Skin epidermis (tissue), 12 donors: ENCODE measurements at regions not wholly inside any gene's neighbourhood (a gene's known extent, or its start where the extent isn't known, plus 50 kb on each side); places are given as distances from the start of the nearest gene placed in this dataset.
"Not testable (repeated sequence)": the region's sequence is repeated elsewhere in the genome, so short reads cannot be mapped to it uniquely, and the experiment has no call there.

Source experiments
- H3K27ac ChIP-seq, 21 experiments: fragments of 200-600 bp; sonication (generic) in 11 of 21; one replicate each; pipeline ENCODE4 v1.5.0; 2020; ENCODE audit warnings: mild to moderate bottlenecking in 3 of 21, inconsistent platforms in 2 of 21, moderate library complexity in 2 of 21
- H3K4me3 ChIP-seq, 7 experiments: fragments of 200-600 bp; sonication (generic) in 2 of 7; one replicate each; pipeline ENCODE4 v1.5.0; 2020; ENCODE audit warnings: inconsistent platforms in 2 of 7, mild to moderate bottlenecking in 2 of 7, moderate library complexity in 1 of 7

DNA sequence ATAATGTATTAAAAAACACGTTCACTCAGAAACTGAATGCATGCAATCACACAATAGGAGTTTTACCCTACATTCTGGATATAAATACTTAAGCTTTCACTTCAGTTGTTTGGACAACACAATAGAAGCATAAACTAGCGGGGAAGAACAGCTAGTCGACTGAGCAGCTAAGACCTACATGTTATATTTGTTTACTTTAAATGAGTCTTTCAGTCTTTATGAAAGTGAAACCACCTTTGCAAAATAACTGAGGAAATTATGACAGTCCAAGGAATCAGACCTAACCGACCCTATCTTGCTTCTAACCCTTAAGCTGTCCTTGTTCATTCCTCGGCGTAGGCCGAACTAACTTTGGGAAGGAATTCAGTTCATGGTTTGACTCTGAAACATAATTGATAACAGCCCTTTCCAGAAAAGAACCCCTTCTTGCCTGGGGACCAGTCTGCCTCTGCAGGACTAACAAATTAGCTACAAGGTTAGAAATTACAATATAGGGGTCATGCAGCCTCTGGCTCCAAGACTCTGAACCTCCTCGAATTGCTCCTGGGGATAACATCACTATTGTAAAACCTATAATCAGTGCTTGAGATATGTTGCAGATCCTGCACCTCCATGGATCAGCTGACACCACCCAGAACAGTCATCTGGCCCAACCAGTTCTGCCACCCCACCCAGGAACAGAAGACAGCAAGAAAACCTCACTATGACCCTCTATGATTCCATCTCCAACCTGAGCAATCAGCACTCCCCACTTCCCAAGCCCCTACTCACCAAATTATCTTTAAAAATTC lies 185.1 kb upstream of the KLF6 start:
- Histone ChIP-seq H3K4me3 (no peak overlapping the region), H3K27ac (peak overlapping the region in 10 of 21 experiments; percentile 15 to 81 (median 60))

GRCh38 chr10:3968727-3969126 lies 183.7 kb upstream of the KLF6 start:
- Histone ChIP-seq H3K4me3 (no peak overlapping the region), H3K27ac (peak overlapping the region in 1 of 21 experiments; percentile 64)

- Histone ChIP-seq H3K27ac (no peak overlapping the region), H3K4me3 (no peak overlapping the region)
Observed at GRCh38 chr10:3964516-3964915, 179.5 kb upstream of the KLF6 start.

GRCh38 chr10:3963191-3963673 lies 178.2 kb upstream of the KLF6 start:
- Histone ChIP-seq H3K27ac (peak overlapping the region in 1 of 21 experiments; percentile 38), H3K4me3 (no peak overlapping the region)

DNA sequence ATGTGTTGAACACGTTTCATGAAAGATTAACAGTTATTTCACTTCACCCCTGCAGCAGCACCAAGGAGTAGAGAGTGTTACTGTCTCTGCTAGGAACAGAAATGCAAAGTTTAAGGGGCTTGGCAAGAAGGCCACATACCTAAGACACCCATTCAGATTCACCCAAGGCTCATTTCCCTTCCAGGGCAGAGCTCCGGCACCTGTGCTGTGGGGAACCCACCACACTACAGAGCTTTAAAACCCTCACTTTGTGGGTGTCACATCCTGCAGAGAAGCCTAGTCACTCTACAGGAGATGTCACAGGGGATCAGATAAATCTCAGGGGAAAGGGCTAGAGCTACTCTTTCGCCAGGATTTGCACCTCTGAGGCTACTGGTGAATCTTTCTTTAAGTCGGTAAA lies 176.1 kb upstream of the KLF6 start:
- H3K27ac ChIP-seq = peak overlapping the region in 5 of 21 experiments; percentile 19 to 79 (median 37)

GRCh38 chr10:3960496-3960895 lies 175.5 kb upstream of the KLF6 start:
- H3K4me3 ChIP-seq = no peak overlapping the region
- H3K27ac ChIP-seq = peak overlapping the region in 5 of 21 experiments; percentile 19 to 79 (median 37)

More for the DNA sequence above, 176.1 kb upstream of the KLF6 start:
- H3K4me3 ChIP-seq = no peak overlapping the region

GRCh38 chr10:3959370-3960325 lies 174.6 kb upstream of the KLF6 start:
- Histone ChIP-seq H3K4me3 (no peak overlapping the region), H3K27ac (peak overlapping the region in 3 of 21 experiments; percentile 19 to 79 (median 20))

DNA sequence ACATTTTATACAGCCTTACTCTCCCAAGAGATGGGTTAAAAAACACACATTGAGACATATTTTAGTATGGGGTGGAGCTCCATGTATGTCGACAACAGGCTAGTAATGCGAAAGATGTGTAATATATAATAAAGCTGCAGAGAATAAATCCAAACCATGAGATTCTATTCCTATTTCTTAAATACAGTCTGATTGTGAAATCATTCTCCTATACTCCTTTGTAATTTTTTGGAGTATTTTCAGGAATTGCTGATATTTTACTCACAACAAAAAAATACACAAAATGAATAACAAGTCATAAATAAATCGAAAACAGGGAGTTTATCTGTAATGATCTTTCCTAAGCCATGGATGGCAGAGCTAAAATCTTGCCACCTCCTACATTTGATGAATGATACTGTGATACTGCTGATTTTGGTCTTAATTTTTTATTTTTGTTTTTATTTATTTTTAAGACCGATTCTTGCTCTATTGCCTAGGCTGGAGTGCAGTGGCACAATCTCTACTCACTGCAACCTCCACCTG lies 173.5 kb upstream of the KLF6 start:
- no peak overlapping the region for H3K4me3 ChIP-seq
- no peak overlapping the region for H3K27ac ChIP-seq

GRCh38 chr10:3955955-3956617 lies 171.1 kb upstream of the KLF6 start:
- Histone ChIP-seq H3K27ac (no peak overlapping the region), H3K4me3 (no peak overlapping the region)

DNA sequence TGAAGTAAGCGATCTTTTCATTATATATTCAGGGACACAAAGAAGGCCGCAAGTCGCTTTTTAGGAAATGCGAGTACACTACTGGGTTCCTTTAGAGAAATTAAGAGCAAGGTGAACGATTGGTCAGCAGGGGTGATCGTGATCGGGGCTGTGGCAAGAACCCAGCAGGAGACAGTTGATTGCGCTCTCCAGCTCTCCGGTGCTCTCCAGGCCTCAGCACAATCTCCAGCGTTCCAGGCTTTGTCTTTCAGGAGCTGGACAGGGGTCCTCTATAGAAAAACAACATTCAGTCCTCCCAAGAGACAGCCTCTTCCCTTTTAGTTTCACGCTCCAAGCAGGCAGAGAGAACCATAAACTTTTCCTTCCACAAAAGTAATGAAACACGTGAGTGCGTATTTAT lies 170.5 kb upstream of the KLF6 start:
- Histone ChIP-seq H3K27ac (no peak overlapping the region), H3K4me3 (no peak overlapping the region)

DNA sequence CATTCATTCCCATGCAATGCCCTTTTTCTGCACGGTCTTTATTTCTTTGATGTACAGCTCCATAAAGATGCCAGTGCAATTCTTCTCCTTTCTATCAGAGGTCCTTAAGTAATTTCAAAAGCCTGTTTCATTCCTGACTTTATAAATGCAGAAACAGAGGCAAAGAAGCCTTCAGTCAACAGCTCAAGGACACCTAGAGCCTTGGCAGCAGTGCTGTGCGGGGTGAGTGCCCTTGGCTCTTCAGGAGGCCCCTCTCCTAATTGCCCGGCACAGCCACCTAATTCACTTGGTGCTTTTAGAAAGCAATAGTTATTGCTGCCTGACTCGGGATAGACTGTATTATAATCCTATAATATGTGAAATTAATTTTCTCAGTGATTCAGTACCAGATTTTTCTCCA lies 169.6 kb upstream of the KLF6 start:
- H3K27ac ChIP-seq = no peak overlapping the region
- no peak overlapping the region for H3K4me3 ChIP-seq

DNA sequence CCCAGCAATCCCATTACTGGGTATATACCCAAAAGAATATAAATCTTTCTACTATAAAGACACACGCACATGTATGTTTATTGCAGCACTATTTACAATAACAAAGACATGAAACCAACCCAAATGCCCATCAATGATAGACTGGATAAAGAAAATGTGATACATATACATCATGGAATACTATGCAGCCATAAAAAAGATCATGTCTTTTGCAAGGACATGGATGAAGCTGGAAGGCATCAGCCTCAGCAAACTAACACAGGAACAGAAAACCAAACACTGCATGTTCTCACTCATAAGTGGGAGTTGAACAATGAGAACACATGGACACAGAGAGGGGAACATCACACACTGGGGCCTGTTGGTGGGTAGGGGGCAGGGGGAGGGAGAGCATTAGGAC lies 169.0 kb upstream of the KLF6 start:
- H3K4me3 ChIP-seq, H3K27ac ChIP-seq: not testable (repeated sequence)

DNA sequence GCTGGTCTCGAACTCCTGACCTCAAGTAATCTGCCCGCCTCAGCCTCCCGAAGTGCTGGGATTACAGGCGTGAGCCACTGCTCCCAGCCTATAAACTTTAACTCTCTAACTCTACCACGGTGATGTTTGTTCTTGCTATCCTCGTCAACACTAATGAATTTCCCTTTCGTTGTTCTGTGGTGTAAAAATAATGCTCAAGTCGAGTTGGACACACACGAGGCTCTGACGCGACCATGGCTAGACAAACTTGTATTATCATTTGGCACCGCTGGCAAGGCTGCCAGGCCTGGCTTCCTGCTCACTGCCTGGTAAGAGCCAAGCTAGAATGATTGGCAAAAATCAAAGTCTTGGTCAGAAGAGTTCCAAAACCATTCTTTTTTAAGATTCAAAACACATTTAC lies 167.0 kb upstream of the KLF6 start:
- no peak overlapping the region for H3K4me3 ChIP-seq
- H3K27ac ChIP-seq = peak overlapping the region in 3 of 21 experiments; percentile 8 to 32 (median 15)

GRCh38 chr10:3950676-3951275 lies 165.8 kb upstream of the KLF6 start:
- peak overlapping the region in 1 of 21 experiments; percentile 86 for H3K27ac ChIP-seq
- no peak overlapping the region for H3K4me3 ChIP-seq

- Histone ChIP-seq H3K4me3 (no peak overlapping the region), H3K27ac (peak overlapping the region in 1 of 21 experiments; percentile 86)
Observed at GRCh38 chr10:3949711-3950110, 164.7 kb upstream of the KLF6 start.

- Histone ChIP-seq H3K27ac (peak overlapping the region in 6 of 21 experiments; percentile 0 to 86 (median 17)), H3K4me3 (no peak overlapping the region)
Observed at GRCh38 chr10:3948843-3949242, 163.8 kb upstream of the KLF6 start.

- peak overlapping the region in 13 of 21 experiments; percentile 9 to 86 (median 38) for H3K27ac ChIP-seq
- H3K4me3 ChIP-seq = no peak overlapping the region
Observed at GRCh38 chr10:3946234-3947229, 161.5 kb upstream of the KLF6 start.

- Histone ChIP-seq H3K4me3 (no peak overlapping the region), H3K27ac (peak overlapping the region in 4 of 21 experiments; percentile 2 to 86 (median 44))
Observed at GRCh38 chr10:3945026-3945425, 160.0 kb upstream of the KLF6 start.
